ENCODE measurements at regions not wholly inside any gene's neighbourhood (a gene's known extent, or its start where the extent isn't known, plus 50 kb on each side); places are given as distances from the start of the nearest gene placed in this dataset.

- no peaks in the 10 kb centered on the region for H3K9me3 ChIP-seq (ENCODE audit: control extremely low read depth in 1 of 5, control insufficient read depth in 4 of 5, insufficient read depth in 2 of 5, low read depth in 1 of 5, low read length in 4 of 5)
- ChIA-PET CTCF (no interaction called here), POLR2A (no interaction called here)
- WGBS (ENCODE audit: insufficient coverage), result no CpG with 5 or more reads among the region's 2 CpGs
- H3K4me1 ChIP-seq (ENCODE audit: control extremely low read depth in 1 of 4, control insufficient read depth in 4 of 4, insufficient read depth in 4 of 4, low read length in 3 of 4), result no peaks in the 10 kb centered on the region
- no peak overlapping the region for H3K4me3 ChIP-seq (ENCODE audit: control insufficient read depth in 1 of 7, extremely low read depth in 1 of 7, insufficient read depth in 4 of 7, low read depth in 2 of 7, low read length in 6 of 7)
- H3K27ac ChIP-seq (ENCODE audit: insufficient read depth in 1 of 2, low read depth in 1 of 2, low read length in 2 of 2, poor library complexity in 1 of 2, severe bottlenecking in 2 of 2), result no peak overlapping the region
- DNase-seq, result no peak
- H3K36me3 ChIP-seq (ENCODE audit: control insufficient read depth in 4 of 4, insufficient read depth in 4 of 4, low read length in 3 of 4), result no peaks in the 10 kb centered on the region
- H3K27me3 ChIP-seq (replicated peaks in 2 of 5; ENCODE audit: control insufficient read depth in 4 of 5, insufficient read depth in 5 of 5, low read length in 4 of 5), result no peaks in the 10 kb centered on the region
Observed at GRCh38 chr11:97022955-97023354, 633.1 kb downstream of the JRKL start.

GRCh38 chr11:97028836-97029406, 639.1 kb downstream of the JRKL start:
- H3K27ac ChIP-seq (ENCODE audit: insufficient read depth in 1 of 2, low read depth in 1 of 2, low read length in 2 of 2, poor library complexity in 1 of 2, severe bottlenecking in 2 of 2), result no peak overlapping the region
- CTCF ChIA-PET, result no interaction called here
- no peaks in the 10 kb centered on the region for H3K27me3 ChIP-seq (replicated peaks in 2 of 5; ENCODE audit: control insufficient read depth in 4 of 5, insufficient read depth in 5 of 5, low read length in 4 of 5)
- no peak overlapping the region for H3K4me3 ChIP-seq (ENCODE audit: control insufficient read depth in 1 of 7, extremely low read depth in 1 of 7, insufficient read depth in 4 of 7, low read depth in 2 of 7, low read length in 6 of 7)
- H3K9me3 ChIP-seq (ENCODE audit: control extremely low read depth in 1 of 5, control insufficient read depth in 4 of 5, insufficient read depth in 2 of 5, low read depth in 1 of 5, low read length in 4 of 5), result no peaks in the 10 kb centered on the region
- POLR2A ChIA-PET, result no interaction called here
- WGBS (ENCODE audit: insufficient coverage), result no CpG with 5 or more reads among the region's 1 CpG
- DNase-seq, result no peak
- H3K4me1 ChIP-seq (ENCODE audit: control extremely low read depth in 1 of 4, control insufficient read depth in 4 of 4, insufficient read depth in 4 of 4, low read length in 3 of 4), result peaks cover 0 to 9% (median 0%) of the 10 kb centered on the region in 4 experiments
- H3K36me3 ChIP-seq (ENCODE audit: control insufficient read depth in 4 of 4, insufficient read depth in 4 of 4, low read length in 3 of 4), result no peaks in the 10 kb centered on the region

GRCh38 chr11:97033178-97033577, 643.4 kb downstream of the JRKL start:
- no CpG with 5 or more reads among the region's 5 CpGs for WGBS (ENCODE audit: insufficient coverage)
- H3K4me1 ChIP-seq (ENCODE audit: control extremely low read depth in 1 of 4, control insufficient read depth in 4 of 4, insufficient read depth in 4 of 4, low read length in 3 of 4), result peaks cover 0 to 9% (median 0%) of the 10 kb centered on the region in 4 experiments
- CTCF ChIA-PET, result no interaction called here
- POLR2A ChIA-PET, result no interaction called here
- no peaks in the 10 kb centered on the region for H3K36me3 ChIP-seq (ENCODE audit: control insufficient read depth in 4 of 4, insufficient read depth in 4 of 4, low read length in 3 of 4)
- H3K27me3 ChIP-seq (replicated peaks in 2 of 5; ENCODE audit: control insufficient read depth in 4 of 5, insufficient read depth in 5 of 5, low read length in 4 of 5), result no peaks in the 10 kb centered on the region
- H3K4me3 ChIP-seq (ENCODE audit: control insufficient read depth in 1 of 7, extremely low read depth in 1 of 7, insufficient read depth in 4 of 7, low read depth in 2 of 7, low read length in 6 of 7), result peak overlapping the region in 1 of 7 experiments; percentile 31
- DNase-seq, result peak in 1 of 3 donors; percentile 6
- no peaks in the 10 kb centered on the region for H3K9me3 ChIP-seq (ENCODE audit: control extremely low read depth in 1 of 5, control insufficient read depth in 4 of 5, insufficient read depth in 2 of 5, low read depth in 1 of 5, low read length in 4 of 5)
- no peak overlapping the region for H3K27ac ChIP-seq (ENCODE audit: insufficient read depth in 1 of 2, low read depth in 1 of 2, low read length in 2 of 2, poor library complexity in 1 of 2, severe bottlenecking in 2 of 2)

- Histone ChIP-seq H3K36me3 (ENCODE audit: control insufficient read depth in 4 of 4, insufficient read depth in 4 of 4, low read length in 3 of 4) (no peaks in the 10 kb centered on the region), H3K27ac (ENCODE audit: insufficient read depth in 1 of 2, low read depth in 1 of 2, low read length in 2 of 2, poor library complexity in 1 of 2, severe bottlenecking in 2 of 2) (no peak overlapping the region), H3K9me3 (ENCODE audit: control extremely low read depth in 1 of 5, control insufficient read depth in 4 of 5, insufficient read depth in 2 of 5, low read depth in 1 of 5, low read length in 4 of 5) (peaks cover 0 to 2% (median 0%) of the 10 kb centered on the region in 5 experiments), H3K4me3 (ENCODE audit: control insufficient read depth in 1 of 7, extremely low read depth in 1 of 7, insufficient read depth in 4 of 7, low read depth in 2 of 7, low read length in 6 of 7) (no peak overlapping the region), H3K4me1 (ENCODE audit: control extremely low read depth in 1 of 4, control insufficient read depth in 4 of 4, insufficient read depth in 4 of 4, low read length in 3 of 4) (no peaks in the 10 kb centered on the region), H3K27me3 (replicated peaks in 2 of 5; ENCODE audit: control insufficient read depth in 4 of 5, insufficient read depth in 5 of 5, low read length in 4 of 5) (no peaks in the 10 kb centered on the region)
- DNase-seq, result no peak
- WGBS (ENCODE audit: insufficient coverage), result 67% methylated on average over 1 of the region's 3 CpGs
- CTCF ChIA-PET, result no interaction called here
- POLR2A ChIA-PET, result no interaction called here
Observed at GRCh38 chr11:97048481-97048880, 658.7 kb downstream of the JRKL start.

- no peak for DNase-seq
- Histone ChIP-seq H3K4me1 (ENCODE audit: control extremely low read depth in 1 of 4, control insufficient read depth in 4 of 4, insufficient read depth in 4 of 4, low read length in 3 of 4) (no peaks in the 10 kb centered on the region), H3K9me3 (ENCODE audit: control extremely low read depth in 1 of 5, control insufficient read depth in 4 of 5, insufficient read depth in 2 of 5, low read depth in 1 of 5, low read length in 4 of 5) (peaks cover 0 to 15% (median 0%) of the 10 kb centered on the region in 5 experiments), H3K4me3 (ENCODE audit: control insufficient read depth in 1 of 7, extremely low read depth in 1 of 7, insufficient read depth in 4 of 7, low read depth in 2 of 7, low read length in 6 of 7) (no peak overlapping the region), H3K27ac (ENCODE audit: insufficient read depth in 1 of 2, low read depth in 1 of 2, low read length in 2 of 2, poor library complexity in 1 of 2, severe bottlenecking in 2 of 2) (no peak overlapping the region), H3K27me3 (replicated peaks in 2 of 5; ENCODE audit: control insufficient read depth in 4 of 5, insufficient read depth in 5 of 5, low read length in 4 of 5) (no peaks in the 10 kb centered on the region), H3K36me3 (ENCODE audit: control insufficient read depth in 4 of 4, insufficient read depth in 4 of 4, low read length in 3 of 4) (no peaks in the 10 kb centered on the region)
- ChIA-PET CTCF (no interaction called here), POLR2A (no interaction called here)
- 100% methylated on average over 1 of the region's 1 CpG for WGBS (ENCODE audit: insufficient coverage)
Observed at GRCh38 chr11:97060184-97060583, 670.4 kb downstream of the JRKL start.

- WGBS (ENCODE audit: insufficient coverage), result no CpG with 5 or more reads among the region's 3 CpGs
- H3K27me3 ChIP-seq (replicated peaks in 2 of 5; ENCODE audit: control insufficient read depth in 4 of 5, insufficient read depth in 5 of 5, low read length in 4 of 5), result no peaks in the 10 kb centered on the region
- DNase-seq, result no peak
- ChIA-PET CTCF (no interaction called here), POLR2A (no interaction called here)
- H3K36me3 ChIP-seq (ENCODE audit: control insufficient read depth in 4 of 4, insufficient read depth in 4 of 4, low read length in 3 of 4), result no peaks in the 10 kb centered on the region
- no peak overlapping the region for H3K4me3 ChIP-seq (ENCODE audit: control insufficient read depth in 1 of 7, extremely low read depth in 1 of 7, insufficient read depth in 4 of 7, low read depth in 2 of 7, low read length in 6 of 7)
- H3K27ac ChIP-seq (ENCODE audit: insufficient read depth in 1 of 2, low read depth in 1 of 2, low read length in 2 of 2, poor library complexity in 1 of 2, severe bottlenecking in 2 of 2), result no peak overlapping the region
- peaks cover 0 to 12% (median 6%) of the 10 kb centered on the region in 5 experiments for H3K9me3 ChIP-seq (ENCODE audit: control extremely low read depth in 1 of 5, control insufficient read depth in 4 of 5, insufficient read depth in 2 of 5, low read depth in 1 of 5, low read length in 4 of 5)
- H3K4me1 ChIP-seq (ENCODE audit: control extremely low read depth in 1 of 4, control insufficient read depth in 4 of 4, insufficient read depth in 4 of 4, low read length in 3 of 4), result no peaks in the 10 kb centered on the region
Observed at GRCh38 chr11:97069160-97069559, 679.3 kb downstream of the JRKL start.

- CTCF ChIA-PET, result interaction anchor here (0.6 to 0.8 kb wide), 2 partner anchors 11 to 39 kb away, joined by 3 read pairs; no protein-coding TSS in a partner anchor
Observed at GRCh38 chr11:97072420-97072819, 682.6 kb downstream of the JRKL start.

More at GRCh38 chr11:97072420-97072819, 682.6 kb downstream of the JRKL start:
- no peaks in the 10 kb centered on the region for H3K36me3 ChIP-seq (ENCODE audit: control insufficient read depth in 4 of 4, insufficient read depth in 4 of 4, low read length in 3 of 4)
- peaks cover 0 to 16% (median 6%) of the 10 kb centered on the region in 5 experiments for H3K9me3 ChIP-seq (ENCODE audit: control extremely low read depth in 1 of 5, control insufficient read depth in 4 of 5, insufficient read depth in 2 of 5, low read depth in 1 of 5, low read length in 4 of 5)
- DNase-seq, result peak in 1 of 3 donors; percentile 0
- no peaks in the 10 kb centered on the region for H3K4me1 ChIP-seq (ENCODE audit: control extremely low read depth in 1 of 4, control insufficient read depth in 4 of 4, insufficient read depth in 4 of 4, low read length in 3 of 4)
- H3K4me3 ChIP-seq (ENCODE audit: control insufficient read depth in 1 of 7, extremely low read depth in 1 of 7, insufficient read depth in 4 of 7, low read depth in 2 of 7, low read length in 6 of 7), result no peak overlapping the region
- 80% methylated on average over 1 of the region's 2 CpGs for WGBS (ENCODE audit: insufficient coverage)
- POLR2A ChIA-PET, result no interaction called here
- H3K27ac ChIP-seq (ENCODE audit: insufficient read depth in 1 of 2, low read depth in 1 of 2, low read length in 2 of 2, poor library complexity in 1 of 2, severe bottlenecking in 2 of 2), result no peak overlapping the region
- no peaks in the 10 kb centered on the region for H3K27me3 ChIP-seq (replicated peaks in 2 of 5; ENCODE audit: control insufficient read depth in 4 of 5, insufficient read depth in 5 of 5, low read length in 4 of 5)

Measured in common myeloid progenitor, CD34-positive (primary cell).